Mucosa of rectum (tissue), 2 donors: ENCODE measurements at regions not wholly inside any gene's neighbourhood (a gene's known extent, or its start where the extent isn't known, plus 50 kb on each side); places are given as distances from the start of the nearest gene placed in this dataset.
"Not testable (repeated sequence)": the region's sequence is repeated elsewhere in the genome, so short reads cannot be mapped to it uniquely, and the experiment has no call there.

ENCODE experiments used
- H3K27ac ChIP-seq, 2 donors: one replicate each; pipeline ENCODE4 v1.7.0; 2013; ENCODE audit warnings: inconsistent platforms in 2 of 2, low read depth in 2 of 2, low read length in 2 of 2
- H3K27me3 ChIP-seq, 2 donors: one replicate each; pipeline ENCODE4 v1.7.0; 2013; ENCODE audit warnings: low read length in 2 of 2; ENCODE audit not compliant: control insufficient read depth in 2 of 2, insufficient read depth in 2 of 2
- H3K36me3 ChIP-seq, 2 donors: one replicate each; pipeline ENCODE4 v1.7.0; 2013; ENCODE audit warnings: low read length in 2 of 2; ENCODE audit not compliant: control insufficient read depth in 2 of 2, insufficient read depth in 2 of 2
- H3K4me1 ChIP-seq, 2 donors: one replicate each; pipeline ENCODE4 v1.7.0; 2013; ENCODE audit warnings: low read length in 2 of 2, mild to moderate bottlenecking in 1 of 2; ENCODE audit not compliant: control insufficient read depth in 2 of 2, insufficient read depth in 2 of 2
- H3K4me3 ChIP-seq, 2 donors: one replicate each; pipeline ENCODE4 v1.7.0; 2013; ENCODE audit warnings: low read length in 2 of 2
- H3K9ac ChIP-seq, 2 donors: one replicate each; pipeline ENCODE4 v1.7.0; 2013; ENCODE audit warnings: low read length in 2 of 2, low read depth in 1 of 2, mild to moderate bottlenecking in 1 of 2
- H3K9me3 ChIP-seq, 2 donors: one replicate each; pipeline ENCODE4 v1.7.0; 2013; ENCODE audit warnings: low read length in 2 of 2; ENCODE audit not compliant: control insufficient read depth in 2 of 2
- donor health status: healthy.
- donor health status: Normal muscosa, but diverticular disease.

DNA sequence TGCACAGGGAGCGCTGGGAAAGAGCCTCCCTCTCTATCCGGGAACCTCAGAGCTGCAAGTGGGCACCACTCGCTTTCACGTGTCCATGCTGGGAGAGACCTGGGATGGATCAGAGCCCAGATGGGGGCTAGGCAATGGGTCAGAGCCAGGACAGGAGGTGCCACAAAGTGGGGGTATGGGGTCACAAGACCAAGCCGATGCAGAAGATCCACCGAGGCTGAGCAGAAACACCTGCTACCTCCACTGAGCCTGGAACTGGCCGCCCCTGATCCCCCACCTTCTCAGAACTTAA lies 180.9 kb upstream of the SFSWAP start:
- no peaks in the 10 kb centered on the region for H3K4me1 ChIP-seq
- H3K9me3 ChIP-seq = no peaks in the 10 kb centered on the region
- no peaks in the 10 kb centered on the region for H3K36me3 ChIP-seq
- no peak overlapping the region for H3K4me3 ChIP-seq
- H3K9ac ChIP-seq = no peak overlapping the region
- no peaks in the 10 kb centered on the region for H3K27me3 ChIP-seq
- H3K27ac ChIP-seq = no peak overlapping the region

DNA sequence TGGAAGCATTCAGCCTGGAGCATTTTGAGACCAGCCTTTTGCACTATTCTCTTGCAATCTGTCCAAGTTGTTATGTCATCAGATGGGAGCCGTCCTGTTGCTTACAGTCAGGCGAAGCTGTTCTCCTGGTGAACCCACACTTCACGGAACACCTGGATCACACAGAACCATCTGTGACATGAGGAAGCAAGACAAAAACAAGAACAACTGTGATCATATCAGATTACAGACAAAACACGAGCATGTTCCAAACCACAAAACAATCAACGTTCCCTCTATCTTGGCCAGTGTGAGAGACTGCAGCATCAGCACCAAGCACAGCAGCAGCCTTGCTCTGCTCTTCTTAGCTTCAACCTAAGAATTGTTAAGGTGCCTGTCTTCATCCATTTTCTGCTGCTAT lies 180.5 kb upstream of the SFSWAP start:
- Histone ChIP-seq H3K9me3 (no peaks in the 10 kb centered on the region), H3K27me3 (no peaks in the 10 kb centered on the region), H3K27ac (no peak overlapping the region), H3K4me3 (no peak overlapping the region), H3K9ac (no peak overlapping the region), H3K4me1 (no peaks in the 10 kb centered on the region), H3K36me3 (no peaks in the 10 kb centered on the region)

DNA sequence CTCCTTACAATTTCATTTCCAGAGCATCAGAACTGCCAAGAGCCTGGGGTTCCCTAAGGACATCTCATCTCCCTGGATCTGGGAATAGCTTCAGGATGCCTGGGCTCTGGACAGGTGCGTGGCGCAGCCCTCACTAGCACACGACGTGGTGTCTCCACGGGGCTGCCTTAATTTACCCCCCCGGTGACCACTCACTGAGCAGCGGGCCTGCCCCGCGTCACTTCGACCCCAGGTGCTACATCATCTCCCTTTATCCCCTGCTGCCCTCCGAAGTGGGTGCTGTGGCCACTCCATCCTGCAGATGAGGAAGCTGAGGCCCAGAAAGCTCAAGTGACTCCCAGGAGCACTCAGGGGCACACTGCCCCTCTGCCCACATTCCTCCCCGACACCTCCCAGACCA lies 177.8 kb upstream of the SFSWAP start:
- Histone ChIP-seq H3K4me1 (no peaks in the 10 kb centered on the region), H3K27ac (no peak overlapping the region), H3K27me3 (no peaks in the 10 kb centered on the region), H3K36me3 (no peaks in the 10 kb centered on the region), H3K9ac (no peak overlapping the region), H3K9me3 (no peaks in the 10 kb centered on the region), H3K4me3 (no peak overlapping the region)

DNA sequence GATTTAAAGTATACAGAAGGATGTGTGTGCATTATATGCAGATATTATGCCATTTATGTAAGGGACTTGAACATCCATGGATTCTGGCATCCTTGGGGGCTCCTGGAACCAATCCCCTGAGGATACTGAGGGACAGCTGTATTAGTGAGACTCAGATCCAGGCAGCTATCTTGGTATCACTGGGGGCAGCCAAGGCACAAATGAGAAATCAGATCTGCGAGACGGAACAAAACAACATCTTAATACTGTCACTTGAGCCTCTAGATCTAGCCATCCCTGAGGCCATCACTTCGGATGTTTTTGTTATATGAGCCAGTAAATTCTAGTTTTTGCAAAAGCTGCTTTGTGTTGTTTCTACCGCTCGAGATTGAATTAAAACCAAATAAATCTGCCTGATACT lies 175.1 kb upstream of the SFSWAP start:
- Histone ChIP-seq H3K27ac (no peak overlapping the region), H3K9me3 (peaks cover 0 to 4% of the 10 kb centered on the region in 2 donors), H3K4me3 (no peak overlapping the region), H3K9ac (no peak overlapping the region), H3K4me1 (no peaks in the 10 kb centered on the region), H3K36me3 (no peaks in the 10 kb centered on the region), H3K27me3 (no peaks in the 10 kb centered on the region)

DNA sequence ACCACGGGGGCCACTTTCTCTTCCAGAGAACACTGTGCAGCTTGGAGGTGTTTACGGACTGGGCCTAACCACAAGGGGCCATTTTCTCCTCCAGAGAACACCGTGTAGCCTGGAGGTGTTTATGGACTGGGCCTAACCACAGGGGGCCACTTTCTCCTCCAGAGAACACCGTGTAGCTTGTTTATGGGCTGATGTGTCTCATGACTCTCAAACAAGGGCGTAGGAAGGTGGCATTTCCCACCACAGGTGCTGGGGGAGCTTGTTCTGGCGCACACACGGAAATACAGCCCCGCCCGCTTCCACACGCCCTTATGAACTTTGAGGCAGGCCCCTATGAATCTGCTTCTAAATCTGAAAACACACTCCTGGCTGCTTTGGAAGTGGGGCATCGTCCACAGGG lies 174.6 kb upstream of the SFSWAP start:
- Histone ChIP-seq H3K4me1 (no peaks in the 10 kb centered on the region), H3K27me3 (no peaks in the 10 kb centered on the region), H3K4me3 (no peak overlapping the region), H3K27ac (no peak overlapping the region), H3K9ac (no peak overlapping the region), H3K36me3 (no peaks in the 10 kb centered on the region), H3K9me3 (peaks cover 0 to 4% of the 10 kb centered on the region in 2 donors)

DNA sequence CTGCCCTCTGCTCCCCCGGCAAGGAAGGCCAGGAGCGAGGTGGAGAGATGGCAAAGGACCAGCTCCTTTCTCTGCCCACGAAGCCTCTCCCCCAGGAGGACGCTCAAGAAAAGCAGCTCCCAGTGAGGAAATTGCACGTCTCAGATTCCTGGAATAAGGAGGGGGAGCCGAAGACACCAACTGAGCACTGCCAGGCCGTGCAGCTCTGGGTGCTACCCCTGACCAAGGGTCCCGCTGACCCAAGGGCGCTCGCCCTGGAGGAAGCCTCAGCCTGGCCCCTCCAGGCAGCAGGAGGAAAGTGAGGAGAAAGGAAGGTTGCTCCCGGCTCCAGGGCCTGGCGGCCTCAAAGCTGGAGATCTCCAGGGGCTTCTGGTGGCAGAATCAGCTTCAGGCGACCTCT lies 174.1 kb upstream of the SFSWAP start:
- no peaks in the 10 kb centered on the region for H3K27me3 ChIP-seq
- no peaks in the 10 kb centered on the region for H3K36me3 ChIP-seq
- H3K9me3 ChIP-seq = peaks cover 0 to 4% of the 10 kb centered on the region in 2 donors
- H3K4me1 ChIP-seq = no peaks in the 10 kb centered on the region
- H3K27ac ChIP-seq = no peak overlapping the region
- H3K4me3 ChIP-seq = no peak overlapping the region
- H3K9ac ChIP-seq = no peak overlapping the region

DNA sequence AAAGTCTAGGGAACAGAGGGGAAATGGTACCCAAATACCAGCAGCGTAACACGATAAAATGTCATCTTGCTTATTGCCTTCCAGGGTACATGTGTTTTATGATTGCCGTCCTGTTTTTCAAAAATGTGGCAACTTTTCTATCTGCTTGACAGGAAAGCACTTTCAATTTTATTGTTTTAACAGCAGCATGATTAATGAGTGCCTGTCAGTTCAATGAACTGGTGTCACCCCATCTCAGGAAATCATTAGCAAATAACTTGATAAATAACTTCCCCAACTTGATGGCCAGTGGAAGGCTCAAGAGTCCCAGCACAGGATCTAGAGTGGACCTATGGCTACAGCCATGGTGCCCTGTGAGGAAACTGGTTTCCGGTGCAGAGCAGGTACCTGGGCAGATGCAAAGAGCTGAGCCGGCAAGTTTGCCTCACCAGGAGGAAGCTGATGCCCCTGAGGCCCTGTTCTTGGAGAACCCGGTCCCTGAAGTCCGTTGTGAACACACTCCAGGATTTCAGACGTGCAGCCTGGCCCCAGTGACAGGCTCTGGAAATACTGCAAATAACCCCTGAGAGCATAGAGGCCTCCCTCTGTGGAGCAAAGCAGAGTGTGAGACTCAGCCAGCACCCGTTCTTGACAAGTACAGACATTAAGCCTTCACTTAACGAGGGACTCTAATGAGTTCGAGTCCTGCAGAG lies 173.5 kb upstream of the SFSWAP start:
- no peak overlapping the region for H3K9ac ChIP-seq
- no peaks in the 10 kb centered on the region for H3K36me3 ChIP-seq
- H3K9me3 ChIP-seq = peaks cover 0 to 4% of the 10 kb centered on the region in 2 donors
- no peak overlapping the region for H3K27ac ChIP-seq
- no peaks in the 10 kb centered on the region for H3K27me3 ChIP-seq
- H3K4me1 ChIP-seq = no peaks in the 10 kb centered on the region
- no peak overlapping the region for H3K4me3 ChIP-seq

DNA sequence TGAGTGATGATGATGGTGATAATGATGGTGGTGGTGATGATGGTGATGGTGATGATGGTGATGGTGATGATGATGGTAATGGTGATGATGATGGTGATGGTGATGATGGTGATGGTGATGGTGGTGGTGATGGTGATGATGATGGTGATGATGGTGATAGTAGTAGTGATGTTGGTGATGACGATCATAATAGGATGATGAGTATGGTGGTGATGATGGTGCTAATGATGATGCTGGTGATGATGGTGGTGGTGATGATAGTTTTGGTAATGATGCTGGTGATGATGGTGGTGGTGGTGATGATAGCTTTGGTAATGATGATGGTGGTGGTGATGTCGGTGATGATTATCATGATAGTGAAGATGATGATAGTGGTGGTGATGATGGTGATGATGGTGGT lies 171.5 kb upstream of the SFSWAP start:
- H3K27ac ChIP-seq = no peak overlapping the region
- peaks cover 0 to 2% of the 10 kb centered on the region in 2 donors for H3K27me3 ChIP-seq
- H3K36me3 ChIP-seq = no peaks in the 10 kb centered on the region
- H3K4me1 ChIP-seq = no peaks in the 10 kb centered on the region
- H3K9me3 ChIP-seq = peaks cover 2 to 4% of the 10 kb centered on the region in 2 donors
- H3K4me3 ChIP-seq = no peak overlapping the region
- no peak overlapping the region for H3K9ac ChIP-seq

DNA sequence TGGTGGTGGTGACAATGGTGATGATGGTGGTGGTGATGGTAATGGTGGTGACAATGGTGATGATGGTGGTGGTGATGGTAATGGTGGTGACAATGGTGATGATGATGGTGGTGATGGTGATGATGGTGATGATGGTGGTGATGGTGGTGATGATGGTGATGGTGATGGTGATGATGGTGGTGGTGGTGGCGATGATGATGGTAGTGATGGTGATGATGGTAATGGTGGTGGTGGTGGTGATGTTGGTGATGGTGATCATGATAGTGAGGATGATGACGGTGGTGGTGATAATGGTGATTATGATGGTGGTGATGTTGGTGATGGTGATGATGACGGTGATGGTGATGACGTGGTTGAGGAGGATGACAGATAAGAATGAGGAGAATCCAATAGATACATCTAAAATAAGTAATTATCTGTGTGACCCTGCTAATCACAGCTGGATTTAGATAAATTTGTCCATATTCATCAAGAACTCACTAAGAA lies 170.7 kb upstream of the SFSWAP start:
- peaks cover 2 to 4% of the 10 kb centered on the region in 2 donors for H3K9me3 ChIP-seq
- H3K27ac ChIP-seq = no peak overlapping the region
- H3K4me3 ChIP-seq = no peak overlapping the region
- H3K4me1 ChIP-seq = no peaks in the 10 kb centered on the region
- H3K27me3 ChIP-seq = peaks cover 0 to 2% of the 10 kb centered on the region in 2 donors
- no peak overlapping the region for H3K9ac ChIP-seq
- no peaks in the 10 kb centered on the region for H3K36me3 ChIP-seq

DNA sequence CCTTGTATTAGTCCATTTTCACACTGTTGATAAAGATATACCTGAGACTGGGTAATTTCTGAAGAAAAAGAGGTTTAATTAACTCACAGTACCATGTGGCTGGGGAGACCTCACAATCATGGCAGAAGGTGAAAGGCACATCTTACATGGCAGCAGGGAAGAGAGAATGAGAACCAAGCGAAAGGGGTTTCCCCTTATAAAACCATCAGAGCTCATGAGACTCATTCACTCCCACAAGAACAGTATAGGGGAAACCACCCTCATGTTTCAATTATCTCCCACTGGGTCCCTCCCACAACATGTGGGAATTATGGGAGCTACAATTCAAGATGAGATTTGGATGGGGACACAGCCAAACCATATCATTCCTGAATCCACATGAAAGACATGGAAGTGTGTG lies 169.4 kb upstream of the SFSWAP start:
- not testable (repeated sequence) for H3K27me3 ChIP-seq, H3K4me3 ChIP-seq, H3K9me3 ChIP-seq, H3K4me1 ChIP-seq, H3K36me3 ChIP-seq, H3K27ac ChIP-seq, H3K9ac ChIP-seq

DNA sequence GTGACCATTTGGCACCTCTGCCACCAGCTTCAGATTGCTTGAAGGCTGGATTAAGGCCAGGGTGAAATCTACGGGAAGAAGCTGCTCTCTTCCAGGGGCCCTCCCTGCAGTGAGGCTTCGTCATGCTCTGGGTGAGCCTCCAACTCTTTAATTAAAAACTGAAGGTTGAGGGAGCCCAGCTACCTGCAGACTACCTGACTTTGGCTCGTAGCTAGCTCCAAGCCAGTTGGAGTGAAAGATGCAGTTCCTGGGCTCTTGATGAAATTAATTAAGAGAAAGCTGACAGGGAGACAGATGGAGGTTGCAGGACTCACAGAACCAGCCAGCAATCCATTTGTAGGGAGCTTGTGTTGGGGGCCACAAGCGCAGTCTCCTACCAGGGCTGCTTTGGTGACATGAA lies 168.5 kb upstream of the SFSWAP start:
- Histone ChIP-seq H3K9me3 (peaks cover 2 to 4% of the 10 kb centered on the region in 2 donors), H3K4me1 (no peaks in the 10 kb centered on the region), H3K4me3 (no peak overlapping the region), H3K36me3 (no peaks in the 10 kb centered on the region), H3K9ac (no peak overlapping the region), H3K27ac (no peak overlapping the region), H3K27me3 (peaks cover 0 to 2% of the 10 kb centered on the region in 2 donors)
